Upper lobe of right lung (tissue), 1 donor: ENCODE measurements at regions not wholly inside any gene's neighbourhood (a gene's known extent, or its start where the extent isn't known, plus 50 kb on each side); places are given as distances from the start of the nearest gene placed in this dataset.

Experiments used
- ATAC-seq: fragments of 200-7000 bp; cut with Tn5 transposase; one replicate; pipeline ENCODE4 v1.9.1; 2020; ENCODE audit warnings: mild to moderate bottlenecking, moderate library complexity
- DNase-seq: peaks from one replicate; pipeline ENCODE4 v3.0.0-alpha.2; 2020
- H3K27ac ChIP-seq: fragments of 200-600 bp; one replicate; pipeline ENCODE4 v1.8.0; 2022
- H3K27me3 ChIP-seq: fragments of 200-600 bp; one replicate; pipeline ENCODE4 v1.8.0; 2022; ENCODE audit warnings: mild to moderate bottlenecking
- H3K36me3 ChIP-seq: fragments of 200-600 bp; one replicate; pipeline ENCODE4 v1.8.0; 2022
- H3K4me1 ChIP-seq: fragments of 200-600 bp; one replicate; pipeline ENCODE4 v1.8.0; 2022
- H3K4me3 ChIP-seq: fragments of 200-600 bp; one replicate; pipeline ENCODE4 v1.8.0; 2022; ENCODE audit warnings: mild to moderate bottlenecking
- H3K9me3 ChIP-seq: fragments of 200-600 bp; one replicate; pipeline ENCODE4 v1.8.0; 2022
- CTCF ChIP-seq: fragments of 200-600 bp; IDR thresholded peaks from one replicate; pipeline ENCODE4 v1.8.0; 2022; ENCODE audit warnings: antibody characterized with exemption
- intact Hi-C: fragments of 100-400 bp; cut with DNase I; formaldehyde crosslinking; loops from one replicate; pipeline ENCODE4 v1.11.0; 2022
- donor health status: DM: no; HTN: yes; CAD: no; lungs with severe emphysema.

GRCh38 chr17:83006515-83007455 is 72.6 kb upstream of the METRNL start:
- no peaks in the 10 kb centered on the region for H3K36me3 ChIP-seq
- H3K9me3 ChIP-seq: no peaks in the 10 kb centered on the region
- H3K4me3 ChIP-seq: no peak overlapping the region
- no peak for TF ChIP-seq CTCF
- H3K27ac ChIP-seq: no peak overlapping the region
- intact Hi-C loops: no loop called here
- ATAC-seq: no peak
- H3K4me1 ChIP-seq: no peaks in the 10 kb centered on the region
- no peak for DNase-seq
- H3K27me3 ChIP-seq: no peaks in the 10 kb centered on the region

GRCh38 chr17:83007504-83008185 is 71.8 kb upstream of the METRNL start:
- TF ChIP-seq CTCF: no peak
- Histone ChIP-seq H3K4me1 (no peaks in the 10 kb centered on the region), H3K4me3 (no peak overlapping the region), H3K27me3 (no peaks in the 10 kb centered on the region), H3K9me3 (no peaks in the 10 kb centered on the region), H3K27ac (no peak overlapping the region), H3K36me3 (no peaks in the 10 kb centered on the region)
- intact Hi-C loops: no loop called here
- ATAC-seq: no peak
- no peak for DNase-seq

GRCh38 chr17:83008186-83008510 is 71.3 kb upstream of the METRNL start:
- H3K36me3 ChIP-seq: no peaks in the 10 kb centered on the region
- no peak for DNase-seq
- no peaks in the 10 kb centered on the region for H3K27me3 ChIP-seq
- H3K27ac ChIP-seq: no peak overlapping the region
- no peak for ATAC-seq
- no peak overlapping the region for H3K4me3 ChIP-seq
- intact Hi-C loops: no loop called here
- H3K4me1 ChIP-seq: no peaks in the 10 kb centered on the region
- no peaks in the 10 kb centered on the region for H3K9me3 ChIP-seq
- TF ChIP-seq CTCF: no peak

- no peaks in the 10 kb centered on the region for H3K36me3 ChIP-seq
- H3K27me3 ChIP-seq: no peaks in the 10 kb centered on the region
- intact Hi-C loops: no loop called here
- DNase-seq: no peak
- TF ChIP-seq CTCF: no peak
- no peak overlapping the region for H3K4me3 ChIP-seq
- no peaks in the 10 kb centered on the region for H3K4me1 ChIP-seq
- H3K9me3 ChIP-seq: no peaks in the 10 kb centered on the region
- ATAC-seq: no peak
- no peak overlapping the region for H3K27ac ChIP-seq
These were observed 70.9 kb upstream of the METRNL start for GRCh38 chr17:83008526-83008925.

- ATAC-seq: no peak
- Histone ChIP-seq H3K4me3 (no peak overlapping the region), H3K9me3 (no peaks in the 10 kb centered on the region), H3K27me3 (no peaks in the 10 kb centered on the region), H3K4me1 (no peaks in the 10 kb centered on the region), H3K36me3 (no peaks in the 10 kb centered on the region), H3K27ac (no peak overlapping the region)
- no peak for DNase-seq
- intact Hi-C loops: no loop called here
- no peak for TF ChIP-seq CTCF
These were observed 69.8 kb upstream of the METRNL start for GRCh38 chr17:83009414-83010205.
